GM18517 (cell line): ENCODE measurements at regions not wholly inside any gene's neighbourhood (a gene's known extent, or its start where the extent isn't known, plus 50 kb on each side); places are given as distances from the start of the nearest gene placed in this dataset.
"Not testable (repeated sequence)": the region's sequence is repeated elsewhere in the genome, so short reads cannot be mapped to it uniquely, and the experiment has no call there.

Source experiments
- ATAC-seq: cut with Tn5 transposase; IDR thresholded peaks from one replicate; pipeline ENCODE4 v1.9.1; 2021; ENCODE audit warnings: mild to moderate bottlenecking, moderate library complexity; ENCODE audit not compliant: unreplicated experiment

DNA sequence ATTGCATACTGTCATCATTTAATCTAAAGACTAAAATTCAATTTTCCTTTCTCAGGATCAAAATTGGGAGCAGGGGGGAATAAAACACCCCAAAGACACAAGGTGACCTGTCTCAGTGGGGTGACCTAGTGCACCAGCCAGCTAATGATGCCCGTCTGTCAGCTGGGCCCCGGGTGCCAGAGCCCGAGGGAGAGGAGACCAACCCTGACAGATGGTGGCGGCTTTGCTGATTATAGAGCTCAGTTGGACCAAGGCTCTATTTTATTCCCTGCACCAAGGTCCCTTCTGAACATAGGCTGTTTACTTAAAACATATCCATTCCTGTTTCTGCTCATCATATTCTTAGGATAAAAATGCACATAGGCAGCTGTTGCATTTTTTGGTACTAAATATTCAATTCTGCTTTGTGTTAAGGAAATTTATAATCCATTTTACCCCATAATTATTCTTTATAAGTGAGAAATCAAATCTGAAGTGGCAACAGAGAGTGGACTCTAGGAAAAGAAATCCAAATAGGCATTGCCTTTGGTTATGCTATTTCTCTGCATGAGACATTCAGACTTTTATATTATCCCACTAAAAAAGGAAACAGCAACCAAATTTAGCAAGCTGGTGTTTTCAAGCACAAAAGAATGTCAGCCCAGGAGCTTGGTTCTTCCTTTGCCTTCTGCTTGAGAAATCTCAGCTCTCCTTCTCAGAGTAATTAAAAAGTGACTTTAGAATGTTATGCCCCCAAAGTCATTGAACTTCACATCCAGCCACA, 96.8 kb upstream of the IFNG-AS1 start:
- ATAC-seq, result no peak

DNA sequence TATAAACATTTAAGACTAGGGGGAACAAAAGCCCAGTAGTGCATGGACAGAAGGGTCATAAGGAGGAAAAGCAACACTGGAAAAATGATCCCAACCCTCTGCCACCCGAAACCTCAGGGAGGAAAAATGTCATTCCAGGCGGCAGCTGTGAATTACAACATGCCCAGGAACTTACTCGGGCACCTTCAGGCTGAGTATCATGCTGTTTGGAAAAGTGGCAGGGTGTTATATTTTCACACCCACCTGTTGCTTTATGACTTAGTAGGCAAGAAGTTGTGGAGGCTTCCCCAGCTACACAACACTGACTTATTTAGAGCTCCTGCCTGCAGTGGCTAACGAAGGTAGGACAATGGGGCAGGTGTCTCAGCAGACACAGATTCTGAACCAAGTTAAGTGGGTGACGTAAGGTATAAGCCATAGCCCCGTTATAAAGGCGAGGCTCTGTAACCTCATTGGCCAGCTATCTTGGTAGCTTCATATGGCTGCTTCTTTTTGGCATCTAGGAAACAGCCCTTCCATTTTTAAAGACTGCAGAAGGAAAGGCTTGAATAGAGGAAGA, 96.1 kb upstream of the IFNG-AS1 start:
- no peak for ATAC-seq

DNA sequence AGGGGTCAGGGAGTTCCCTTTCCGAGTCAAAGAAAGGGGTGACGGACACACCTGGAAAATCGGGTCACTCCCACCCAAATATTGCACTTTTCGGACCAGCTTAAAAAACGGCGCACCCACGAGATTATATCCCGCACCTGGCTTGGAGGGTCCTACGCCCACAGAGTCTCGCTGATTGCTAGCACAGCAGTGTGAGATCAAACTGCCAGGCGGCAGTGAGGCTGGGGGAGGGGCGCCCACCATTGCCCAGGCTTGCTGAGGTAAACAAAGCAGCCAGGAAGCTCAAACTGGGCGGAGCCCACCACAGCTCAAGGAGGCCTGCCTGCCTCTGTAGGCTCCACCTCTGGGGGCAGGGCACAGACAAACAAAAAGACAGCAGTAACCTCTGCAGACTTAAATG, 88.8 kb upstream of the IFNG-AS1 start:
- not testable (repeated sequence) for ATAC-seq

DNA sequence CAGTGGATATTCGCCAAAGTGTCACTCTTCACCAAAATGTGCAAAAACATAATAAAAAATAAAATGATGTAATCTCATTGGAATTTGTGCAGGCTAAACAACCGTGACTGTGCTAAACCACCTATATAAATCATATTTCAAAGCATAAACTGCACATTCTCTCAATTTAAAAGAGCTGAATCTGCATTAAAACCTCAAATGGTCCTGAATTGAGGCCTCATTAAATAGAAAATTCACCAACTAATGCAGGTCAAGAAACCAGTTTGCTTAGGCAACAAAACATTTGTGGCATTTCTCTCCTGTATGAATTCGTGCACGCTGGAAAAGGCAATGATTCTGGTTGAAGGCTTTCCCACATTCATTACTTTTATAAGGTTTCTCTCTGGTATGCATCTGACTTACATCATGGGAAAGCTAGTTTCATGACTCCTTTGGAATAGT, 80.1 kb upstream of the IFNG-AS1 start:
- no peak for ATAC-seq

DNA sequence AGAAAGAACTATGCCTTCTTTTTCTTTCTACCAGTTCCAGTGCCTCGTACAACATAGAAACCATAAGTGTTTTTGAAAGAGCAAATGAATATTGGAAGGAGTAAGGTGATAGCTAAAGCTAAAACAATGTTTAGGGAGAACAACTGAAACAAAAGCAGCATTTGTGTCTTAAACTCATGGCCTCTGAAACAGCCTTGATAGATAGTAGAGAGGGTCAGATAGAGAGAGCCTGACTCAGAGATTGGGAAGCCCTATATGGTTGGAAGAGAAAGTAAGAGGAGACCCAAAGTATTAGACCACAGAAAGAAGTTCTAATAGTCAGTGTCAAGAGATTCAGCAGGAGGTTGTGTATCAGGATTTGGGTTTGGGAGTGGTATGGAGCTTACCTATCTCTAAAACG, 79.6 kb upstream of the IFNG-AS1 start:
- ATAC-seq, result no peak

DNA sequence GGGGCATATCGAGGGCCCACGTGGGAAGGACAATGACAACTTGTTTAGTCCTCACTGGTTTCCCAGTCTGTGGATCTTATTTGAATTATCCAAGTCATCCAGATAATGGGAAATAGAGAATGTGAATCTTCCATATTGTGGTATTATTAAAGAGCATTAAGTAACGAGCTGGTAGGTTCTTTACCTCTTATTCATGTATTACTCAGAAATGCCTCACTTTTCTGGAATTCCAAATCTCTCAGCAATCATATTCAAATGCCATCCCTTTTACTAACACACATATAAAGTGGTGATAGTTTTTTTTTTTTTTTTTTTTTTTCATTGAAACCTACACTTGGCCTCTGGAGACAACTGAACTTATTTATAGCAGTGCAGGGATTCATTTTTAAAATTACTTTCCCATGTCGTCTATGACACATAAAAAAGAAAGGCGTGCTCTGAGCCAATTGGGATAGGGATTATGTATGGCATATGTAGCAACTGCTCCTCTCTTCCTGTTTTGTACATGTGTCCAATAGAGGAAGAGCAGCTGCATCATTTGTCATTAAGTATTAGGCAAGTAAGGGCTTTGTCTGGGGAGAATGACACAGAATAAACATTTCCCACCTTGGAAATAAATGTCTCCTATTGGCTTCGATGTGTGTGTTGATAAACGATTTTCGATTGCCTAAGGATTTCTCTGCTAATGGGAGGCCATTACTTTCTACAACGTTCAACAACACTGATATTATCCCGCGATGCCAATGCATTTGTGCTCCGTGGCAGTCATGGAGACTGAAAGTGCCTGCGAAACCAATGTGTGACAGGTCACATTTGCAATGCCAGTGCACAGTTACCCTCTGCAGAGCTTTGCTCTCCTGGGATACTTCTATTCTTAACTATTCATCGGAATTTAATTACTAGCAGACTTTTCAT, 78.6 kb upstream of the IFNG-AS1 start:
- ATAC-seq, result no peak

DNA sequence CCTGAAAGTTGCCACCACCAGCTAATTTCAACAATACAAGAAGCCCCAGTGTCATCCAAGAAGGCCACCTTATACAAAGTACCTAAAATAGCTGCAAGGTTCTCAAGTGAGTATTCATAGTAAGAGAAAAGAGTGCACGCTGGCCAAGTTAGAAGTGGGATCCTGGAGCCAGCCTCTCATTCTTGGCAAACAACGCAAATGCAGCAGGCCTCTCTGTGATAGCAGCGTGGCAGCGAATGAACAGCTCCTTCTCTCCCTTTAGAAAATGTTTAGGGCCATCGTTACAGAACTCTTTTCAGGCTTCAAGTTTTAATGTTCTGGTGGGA, 78.0 kb upstream of the IFNG-AS1 start:
- ATAC-seq, result no peak

DNA sequence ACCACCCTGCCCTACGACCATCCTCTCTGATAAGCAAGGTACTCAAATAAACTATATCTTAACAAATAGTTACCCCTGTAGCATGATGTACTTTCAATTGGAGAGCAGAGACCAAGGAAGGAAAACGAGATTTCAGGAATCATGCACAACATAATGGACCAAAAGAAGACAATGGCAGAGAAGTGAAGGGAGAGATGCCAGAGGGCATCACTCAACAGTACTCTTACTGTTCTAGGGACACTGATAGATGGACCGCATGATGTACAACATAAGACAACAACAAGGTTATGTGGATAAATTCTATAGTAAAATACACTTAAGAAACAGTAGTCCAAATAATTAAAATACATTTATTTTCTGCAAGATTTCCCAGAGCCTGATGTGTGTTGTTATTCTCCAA, 77.5 kb upstream of the IFNG-AS1 start:
- ATAC-seq, result no peak

DNA sequence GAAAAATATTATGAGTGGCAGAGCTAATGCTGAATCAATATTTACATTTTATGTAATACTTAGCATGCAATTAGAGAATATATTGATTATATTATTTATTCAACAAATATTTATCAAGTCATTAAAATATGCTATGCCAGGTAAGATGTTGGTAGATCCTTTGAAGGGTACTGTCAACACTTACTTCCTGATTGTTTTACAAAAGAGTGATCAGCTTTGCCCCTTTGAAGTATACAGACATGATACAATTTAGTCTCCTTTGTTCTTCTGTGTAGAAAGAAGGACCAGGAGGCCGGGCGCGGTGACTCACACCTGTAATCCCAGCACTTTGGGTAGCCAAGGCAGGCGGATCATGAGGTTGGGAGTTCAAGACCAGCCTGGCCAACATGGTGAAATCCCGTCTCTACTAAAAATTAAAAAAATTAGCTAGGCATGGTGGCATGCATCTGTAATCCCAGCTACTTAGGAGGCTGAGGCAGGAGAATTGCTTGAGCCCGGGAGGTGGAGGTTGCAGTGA, 73.9 kb upstream of the IFNG-AS1 start:
- ATAC-seq, result no peak

GRCh38 chr12:67916266-67916970, 72.8 kb upstream of the IFNG-AS1 start:
- no peak for ATAC-seq

DNA sequence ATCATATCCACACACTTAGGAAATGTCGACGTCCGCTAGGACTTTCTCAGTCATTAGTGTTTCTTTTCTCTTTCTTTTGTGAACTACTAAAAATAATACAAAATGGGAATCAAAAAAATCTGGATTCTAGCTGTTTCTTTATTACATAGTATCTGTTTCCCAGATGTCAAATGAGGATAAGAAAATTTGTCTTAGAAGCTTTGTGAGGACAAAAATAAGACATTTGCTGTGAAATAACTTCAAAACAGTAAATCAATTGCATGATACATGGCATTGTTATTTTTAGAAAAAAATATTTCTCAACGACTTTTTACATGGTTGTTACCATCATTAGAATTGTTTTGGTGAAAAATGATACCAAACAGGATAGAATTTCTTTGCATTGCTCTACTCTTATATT, 71.4 kb upstream of the IFNG-AS1 start:
- ATAC-seq, result no peak

DNA sequence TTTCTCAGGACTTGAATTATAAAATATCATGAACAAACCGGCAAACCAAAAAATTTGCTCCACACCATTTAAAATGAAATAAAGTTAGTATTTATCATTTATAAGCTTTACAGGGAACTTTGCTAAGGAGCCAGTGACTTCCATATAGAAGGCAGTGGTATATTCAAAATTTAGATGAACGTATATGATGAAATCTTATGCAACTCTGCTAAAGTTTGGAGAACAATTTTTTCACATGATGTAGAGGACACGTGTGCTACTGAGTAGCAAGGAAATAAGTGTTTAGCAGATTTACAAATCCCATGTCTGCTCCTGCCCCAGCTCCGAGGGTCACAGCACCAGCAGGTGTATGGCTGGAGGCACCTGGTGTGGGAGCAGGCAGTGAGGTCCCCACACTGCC, 70.8 kb upstream of the IFNG-AS1 start:
- ATAC-seq, result no peak

- ATAC-seq, result no peak
Observed at GRCh38 chr12:67919406-67919805, 69.8 kb upstream of the IFNG-AS1 start.

GRCh38 chr12:67920413-67920812, 68.8 kb upstream of the IFNG-AS1 start:
- ATAC-seq, result no peak

GRCh38 chr12:67921286-67921685, 68.0 kb upstream of the IFNG-AS1 start:
- no peak for ATAC-seq

GRCh38 chr12:67922245-67922644, 67.0 kb upstream of the IFNG-AS1 start:
- no peak for ATAC-seq

- no peak for ATAC-seq
Observed at GRCh38 chr12:67925077-67925476, 64.2 kb upstream of the IFNG-AS1 start.

DNA sequence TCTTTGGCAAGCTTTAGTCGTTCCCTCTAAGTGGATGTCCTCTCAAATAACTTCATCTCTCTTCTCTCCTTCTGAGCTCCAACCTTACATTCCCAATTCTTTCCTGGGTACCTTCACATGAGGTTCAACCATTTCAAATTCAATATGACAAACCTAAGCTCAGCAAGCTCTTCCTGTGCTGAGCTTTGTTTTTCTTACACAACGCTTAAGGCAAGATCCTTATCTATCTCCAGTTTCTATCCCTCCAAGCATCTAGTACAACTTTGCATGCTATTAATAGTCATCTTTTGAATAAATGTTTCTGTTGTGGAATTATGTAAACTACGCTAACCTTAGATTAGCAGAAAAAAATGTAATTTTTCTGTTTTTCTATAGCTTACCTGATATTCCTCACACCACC, 63.7 kb upstream of the IFNG-AS1 start:
- ATAC-seq, result no peak

GRCh38 chr12:67926063-67926462, 63.2 kb upstream of the IFNG-AS1 start:
- ATAC-seq, result no peak

GRCh38 chr12:67927324-67927723, 61.9 kb upstream of the IFNG-AS1 start:
- no peak for ATAC-seq

GRCh38 chr12:67927815-67928214, 61.4 kb upstream of the IFNG-AS1 start:
- ATAC-seq, result no peak
